MM.1S (cell line): ENCODE measurements at regions not wholly inside any gene's neighbourhood (a gene's known extent, or its start where the extent isn't known, plus 50 kb on each side); places are given as distances from the start of the nearest gene placed in this dataset.

Experiments used
- EZH2phosphoT487 ChIP-seq: fragments of 300-600 bp; sonication (generic); IDR thresholded peaks from 2 replicates; pipeline ENCODE4 v1.6.1; 2018; ENCODE audit warnings: antibody characterized with exemption, low read length
- TF ChIP-seq, protein P1 (sequence below): fragments of 300-600 bp; sonication (generic); IDR thresholded peaks from 2 replicates; pipeline ENCODE4 v1.5.1; 2016; ENCODE audit warnings: antibody characterized with exemption, low read length, mixed read lengths

DNA sequence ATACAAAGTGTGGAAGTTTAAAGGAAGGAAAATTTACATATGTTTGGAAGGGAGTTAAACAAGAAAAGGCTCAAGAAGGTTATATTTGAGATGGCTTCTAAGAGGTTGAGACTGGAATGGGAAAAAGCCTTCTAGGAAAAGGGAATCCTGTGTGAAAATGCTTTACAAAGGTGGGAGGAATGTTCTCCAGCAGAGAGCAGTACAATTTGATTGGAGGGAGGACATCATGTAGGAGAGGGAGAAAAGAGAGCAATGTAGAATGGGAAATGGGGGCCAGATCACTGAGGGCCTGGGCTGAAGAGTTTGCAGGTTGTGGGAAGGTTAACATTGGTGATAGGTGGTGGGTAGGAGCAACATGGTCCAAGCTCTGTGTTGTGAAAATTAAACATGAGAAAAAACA, 366.9 kb downstream of the XPNPEP1 start:
- TF ChIP-seq, protein P1, sequence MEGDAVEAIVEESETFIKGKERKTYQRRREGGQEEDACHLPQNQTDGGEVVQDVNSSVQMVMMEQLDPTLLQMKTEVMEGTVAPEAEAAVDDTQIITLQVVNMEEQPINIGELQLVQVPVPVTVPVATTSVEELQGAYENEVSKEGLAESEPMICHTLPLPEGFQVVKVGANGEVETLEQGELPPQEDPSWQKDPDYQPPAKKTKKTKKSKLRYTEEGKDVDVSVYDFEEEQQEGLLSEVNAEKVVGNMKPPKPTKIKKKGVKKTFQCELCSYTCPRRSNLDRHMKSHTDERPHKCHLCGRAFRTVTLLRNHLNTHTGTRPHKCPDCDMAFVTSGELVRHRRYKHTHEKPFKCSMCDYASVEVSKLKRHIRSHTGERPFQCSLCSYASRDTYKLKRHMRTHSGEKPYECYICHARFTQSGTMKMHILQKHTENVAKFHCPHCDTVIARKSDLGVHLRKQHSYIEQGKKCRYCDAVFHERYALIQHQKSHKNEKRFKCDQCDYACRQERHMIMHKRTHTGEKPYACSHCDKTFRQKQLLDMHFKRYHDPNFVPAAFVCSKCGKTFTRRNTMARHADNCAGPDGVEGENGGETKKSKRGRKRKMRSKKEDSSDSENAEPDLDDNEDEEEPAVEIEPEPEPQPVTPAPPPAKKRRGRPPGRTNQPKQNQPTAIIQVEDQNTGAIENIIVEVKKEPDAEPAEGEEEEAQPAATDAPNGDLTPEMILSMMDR: no peak
- TF ChIP-seq EZH2phosphoT487: no peak
